GM12878 (cell line): ENCODE measurements at regions not wholly inside any gene's neighbourhood (a gene's known extent, or its start where the extent isn't known, plus 50 kb on each side); places are given as distances from the start of the nearest gene placed in this dataset.

Source experiments
- ATAC-seq: fragments of 200-7000 bp; cut with Tn5 transposase; 3 replicates; pipeline ENCODE4 v1.9.1; 2020; ENCODE audit warnings: mild to moderate bottlenecking, moderate library complexity
- BruUV-seq: library from RNA; stranded (reverse); fragments of 400-500 nt; replicated peaks from 2 replicates; lab custom pipeline; 2021; lab: Mats Ljungman, UMichigan
- CTCF ChIA-PET: fragments of 300-600 bp; sonication (Branson Sonifier 250); formaldehyde crosslinking; extraction: SDS; loops from one replicate; lab custom pipeline; 2021; ENCODE audit warnings: inconsistent platforms; lab: Yijun Ruan, JAX
- POLR2A ChIA-PET: fragments of 350-600 bp; formaldehyde crosslinking; extraction: SDS; loops from one replicate; lab custom pipeline; 2021; ENCODE audit warnings: inconsistent platforms; lab: Charles Lee
- RAD21 ChIA-PET: fragments of 300-600 bp; sonication (Branson Sonifier 250); formaldehyde crosslinking; loops from one replicate; lab custom pipeline; 2023; ENCODE audit warnings: antibody characterized with exemption; ENCODE audit not compliant: unreplicated experiment; lab: Charles Lee
- SMC1A ChIA-PET: fragments of 300-600 bp; sonication (Branson Sonifier 250); formaldehyde crosslinking; loops from one replicate; lab custom pipeline; 2023; ENCODE audit not compliant: unreplicated experiment, uncharacterized antibody; lab: Charles Lee
- DNase-seq: peaks from one replicate; pipeline ENCODE4 v3.0.0-alpha.2; 2011; ENCODE audit warnings: low read depth, low spot score
- FAIRE-seq: peaks from 3 replicates; lab custom pipeline; 2011; peaks lifted over from hg19 to GRCh38; lab: Jason Lieb, UNC
- H2AFZ ChIP-seq: 2 replicates; pipeline ENCODE4 v1.6.0; 2011; ENCODE audit warnings: low read depth, low read length, control low read depth; ENCODE audit not compliant: control insufficient read depth
- H3K27ac ChIP-seq: 2 replicates; pipeline ENCODE4 v1.5.1; 2011; ENCODE audit warnings: control low read depth; ENCODE audit not compliant: control insufficient read depth, insufficient read depth
- H3K27me3 ChIP-seq, 2 experiments: replicated peaks in 1 of 2; 2 replicates each; pipeline versions ENCODE4 v1.6.0 to v1.6.1; 2011; ENCODE audit warnings: low read length in 1 of 2; ENCODE audit not compliant: control insufficient read depth in 2 of 2, insufficient read depth in 2 of 2
- H3K36me3 ChIP-seq, 2 experiments: 2 replicates each; pipeline ENCODE4 v1.5.1; 2011; ENCODE audit warnings: low read length in 1 of 2; ENCODE audit not compliant: control insufficient read depth in 2 of 2, insufficient read depth in 2 of 2
- H3K4me1 ChIP-seq: 2 replicates; pipeline ENCODE4 v1.6.1; 2011; ENCODE audit warnings: mild to moderate bottlenecking, low read length, moderate library complexity, mixed read lengths; ENCODE audit not compliant: control insufficient read depth, insufficient read depth
- H3K4me2 ChIP-seq: 2 replicates; pipeline ENCODE4 v1.6.0; 2011; ENCODE audit warnings: control low read depth; ENCODE audit not compliant: control insufficient read depth, insufficient read depth
- H3K4me3 ChIP-seq: fragments of 200-600 bp; sonication (generic); 2 replicates; pipeline ENCODE4 v1.5.1; 2016
- H3K79me2 ChIP-seq: 2 replicates; pipeline ENCODE4 v1.6.0; 2011; ENCODE audit warnings: low read length; ENCODE audit not compliant: control insufficient read depth, insufficient read depth
- H3K9ac ChIP-seq: 2 replicates; pipeline ENCODE4 v1.8.0; 2011; ENCODE audit warnings: low read length, control low read depth, mixed read lengths; ENCODE audit not compliant: control insufficient read depth, insufficient read depth
- H3K9me3 ChIP-seq: replicated peaks from 3 replicates; pipeline ENCODE4 v1.5.1; 2011; ENCODE audit warnings: mild to moderate bottlenecking, low read length; ENCODE audit not compliant: control insufficient read depth, insufficient read depth
- H4K20me1 ChIP-seq: 2 replicates; pipeline ENCODE4 v1.6.0; 2011; ENCODE audit not compliant: control insufficient read depth, insufficient read depth
- CHD2 ChIP-seq: IDR thresholded peaks from 2 replicates; pipeline ENCODE4 v1.6.1; 2011; ENCODE audit warnings: low read depth, low read length, improper control_type of control experiment, borderline replicate concordance
- EED ChIP-seq: sonication (generic); IDR thresholded peaks from 2 replicates; pipeline ENCODE4 v1.6.1; 2016; ENCODE audit warnings: antibody characterized with exemption, low read depth
- HCFC1 ChIP-seq: fragments of 150-350 bp; IDR thresholded peaks from 2 replicates; pipeline ENCODE4 v1.6.1; 2014; ENCODE audit warnings: low read length
- MYC ChIP-seq: IDR thresholded peaks from 2 replicates; pipeline ENCODE4 v1.6.1; 2011; ENCODE audit warnings: mild to moderate bottlenecking, low read length, moderate library complexity, inconsistent platforms; ENCODE audit not compliant: insufficient read depth, insufficient replicate concordance, insufficient read length, severe bottlenecking
- POLR2AphosphoS2 ChIP-seq: IDR thresholded peaks from 2 replicates; pipeline ENCODE4 v1.6.1; 2011; ENCODE audit warnings: low read depth, mild to moderate bottlenecking, low read length, improper control_type of control experiment, moderate library complexity
- RAD21 ChIP-seq: IDR thresholded peaks from 2 replicates; pipeline ENCODE4 v1.6.1; 2011; ENCODE audit warnings: mild to moderate bottlenecking, low read depth, low read length, moderate library complexity; ENCODE audit not compliant: insufficient read depth
- RBBP5 ChIP-seq: fragments of 200-600 bp; sonication (generic); conservative IDR thresholded peaks from 2 replicates; pipeline ENCODE4 v1.6.1; 2016
- RUNX3 ChIP-seq: IDR thresholded peaks from 2 replicates; pipeline ENCODE4 v1.6.1; 2012; ENCODE audit warnings: low read length, inconsistent platforms
- SP1 ChIP-seq: IDR thresholded peaks from one replicate; pipeline ENCODE4 v1.6.1; 2011; ENCODE audit warnings: low read depth, low read length
- ZNF217 ChIP-seq: fragments of 450-650 bp; IDR thresholded peaks from 2 replicates; pipeline ENCODE4 v1.6.1; 2017; ENCODE audit warnings: antibody characterized with exemption, mild to moderate bottlenecking
- ZNF592 ChIP-seq: fragments of 450-650 bp; IDR thresholded peaks from 2 replicates; pipeline ENCODE4 v1.6.1; 2017; ENCODE audit warnings: mild to moderate bottlenecking, moderate library complexity
- WGBS: methylation state at CpG from one replicate; pipeline ENCODE4 v1.1.6; 2016; ENCODE audit warnings: low lambda C conversion rate; ENCODE audit not compliant: insufficient replicate concordance, insufficient coverage; ENCODE audit errors: missing lambda C conversion rate; 5-methylcytosine and 5-hydroxymethylcytosine counted together
- in situ Hi-C: fragments of 300-500 bp; cut with MboI; formaldehyde crosslinking; loops from 9 replicates; pipeline ENCODE4 v1.14.3; 2018; ENCODE audit warnings: mixed read lengths
- intact Hi-C: fragments of 100-400 bp; cut with micrococcal nuclease; formaldehyde crosslinking; loops from one replicate; pipeline ENCODE4 v1.14.2; 2022; ENCODE audit not compliant: unreplicated experiment
- TF ChIP-seq, protein P1 (sequence below): fragments of 150-350 bp; IDR thresholded peaks from 2 replicates; pipeline ENCODE4 v1.6.1; 2016; ENCODE audit warnings: low read depth, low read length
- TF ChIP-seq, protein P2 (sequence below): fragments of 450-650 bp; formaldehyde crosslinking; IDR thresholded peaks from 2 replicates; pipeline ENCODE4 v1.4.0; 2020; ENCODE audit warnings: mild to moderate bottlenecking, moderate library complexity
- TF ChIP-seq, protein P3 (sequence below): IDR thresholded peaks from 2 replicates; pipeline ENCODE4 v1.6.1; 2012; ENCODE audit warnings: low read depth, low read length, improper control_type of control experiment

DNA sequence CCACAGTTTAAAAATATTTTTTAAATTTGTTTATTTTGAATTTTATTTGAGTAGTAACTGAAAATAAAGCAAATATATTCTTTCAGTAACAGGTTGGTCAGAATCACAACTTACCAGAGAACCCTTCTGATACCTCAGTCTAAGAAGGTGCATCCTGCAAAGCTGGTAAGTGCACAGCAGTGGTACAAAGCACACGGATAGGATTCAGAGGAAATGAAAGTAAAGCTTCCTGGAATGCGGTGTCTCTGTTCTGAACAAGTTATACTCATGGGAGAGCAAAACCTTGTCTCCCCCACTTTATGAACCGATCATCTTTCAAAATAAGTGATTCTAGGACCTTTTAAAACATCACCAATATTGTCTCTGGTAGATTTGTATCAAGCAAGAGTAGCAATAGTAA lies 398.3 kb downstream of the TMX3 start:
- H4K20me1 ChIP-seq = no peaks in the 10 kb centered on the region
- no peaks in the 10 kb centered on the region for H3K79me2 ChIP-seq
- WGBS = 17% methylated on average over 3 of the region's 3 CpGs
- ChIA-PET SMC1A (no interaction called here), RAD21 (no interaction called here), CTCF (no interaction called here), POLR2A (no interaction called here)
- FAIRE-seq = no peak
- no peak for DNase-seq
- H3K4me3 ChIP-seq = no peak overlapping the region
- no peaks in the 10 kb centered on the region for H3K27me3 ChIP-seq
- TF ChIP-seq RBBP5 (no peak), MYC (no peak), SP1 (no peak), RUNX3 (no peak), ZNF592 (no peak), RAD21 (no peak), HCFC1 (no peak), EED (no peak), ZNF217 (no peak), POLR2AphosphoS2 (no peak), CHD2 (no peak)
- TF ChIP-seq, protein P1, sequence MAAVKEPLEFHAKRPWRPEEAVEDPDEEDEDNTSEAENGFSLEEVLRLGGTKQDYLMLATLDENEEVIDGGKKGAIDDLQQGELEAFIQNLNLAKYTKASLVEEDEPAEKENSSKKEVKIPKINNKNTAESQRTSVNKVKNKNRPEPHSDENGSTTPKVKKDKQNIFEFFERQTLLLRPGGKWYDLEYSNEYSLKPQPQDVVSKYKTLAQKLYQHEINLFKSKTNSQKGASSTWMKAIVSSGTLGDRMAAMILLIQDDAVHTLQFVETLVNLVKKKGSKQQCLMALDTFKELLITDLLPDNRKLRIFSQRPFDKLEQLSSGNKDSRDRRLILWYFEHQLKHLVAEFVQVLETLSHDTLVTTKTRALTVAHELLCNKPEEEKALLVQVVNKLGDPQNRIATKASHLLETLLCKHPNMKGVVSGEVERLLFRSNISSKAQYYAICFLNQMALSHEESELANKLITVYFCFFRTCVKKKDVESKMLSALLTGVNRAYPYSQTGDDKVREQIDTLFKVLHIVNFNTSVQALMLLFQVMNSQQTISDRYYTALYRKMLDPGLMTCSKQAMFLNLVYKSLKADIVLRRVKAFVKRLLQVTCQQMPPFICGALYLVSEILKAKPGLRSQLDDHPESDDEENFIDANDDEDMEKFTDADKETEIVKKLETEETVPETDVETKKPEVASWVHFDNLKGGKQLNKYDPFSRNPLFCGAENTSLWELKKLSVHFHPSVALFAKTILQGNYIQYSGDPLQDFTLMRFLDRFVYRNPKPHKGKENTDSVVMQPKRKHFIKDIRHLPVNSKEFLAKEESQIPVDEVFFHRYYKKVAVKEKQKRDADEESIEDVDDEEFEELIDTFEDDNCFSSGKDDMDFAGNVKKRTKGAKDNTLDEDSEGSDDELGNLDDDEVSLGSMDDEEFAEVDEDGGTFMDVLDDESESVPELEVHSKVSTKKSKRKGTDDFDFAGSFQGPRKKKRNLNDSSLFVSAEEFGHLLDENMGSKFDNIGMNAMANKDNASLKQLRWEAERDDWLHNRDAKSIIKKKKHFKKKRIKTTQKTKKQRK = no peak
- TF ChIP-seq, protein P2, sequence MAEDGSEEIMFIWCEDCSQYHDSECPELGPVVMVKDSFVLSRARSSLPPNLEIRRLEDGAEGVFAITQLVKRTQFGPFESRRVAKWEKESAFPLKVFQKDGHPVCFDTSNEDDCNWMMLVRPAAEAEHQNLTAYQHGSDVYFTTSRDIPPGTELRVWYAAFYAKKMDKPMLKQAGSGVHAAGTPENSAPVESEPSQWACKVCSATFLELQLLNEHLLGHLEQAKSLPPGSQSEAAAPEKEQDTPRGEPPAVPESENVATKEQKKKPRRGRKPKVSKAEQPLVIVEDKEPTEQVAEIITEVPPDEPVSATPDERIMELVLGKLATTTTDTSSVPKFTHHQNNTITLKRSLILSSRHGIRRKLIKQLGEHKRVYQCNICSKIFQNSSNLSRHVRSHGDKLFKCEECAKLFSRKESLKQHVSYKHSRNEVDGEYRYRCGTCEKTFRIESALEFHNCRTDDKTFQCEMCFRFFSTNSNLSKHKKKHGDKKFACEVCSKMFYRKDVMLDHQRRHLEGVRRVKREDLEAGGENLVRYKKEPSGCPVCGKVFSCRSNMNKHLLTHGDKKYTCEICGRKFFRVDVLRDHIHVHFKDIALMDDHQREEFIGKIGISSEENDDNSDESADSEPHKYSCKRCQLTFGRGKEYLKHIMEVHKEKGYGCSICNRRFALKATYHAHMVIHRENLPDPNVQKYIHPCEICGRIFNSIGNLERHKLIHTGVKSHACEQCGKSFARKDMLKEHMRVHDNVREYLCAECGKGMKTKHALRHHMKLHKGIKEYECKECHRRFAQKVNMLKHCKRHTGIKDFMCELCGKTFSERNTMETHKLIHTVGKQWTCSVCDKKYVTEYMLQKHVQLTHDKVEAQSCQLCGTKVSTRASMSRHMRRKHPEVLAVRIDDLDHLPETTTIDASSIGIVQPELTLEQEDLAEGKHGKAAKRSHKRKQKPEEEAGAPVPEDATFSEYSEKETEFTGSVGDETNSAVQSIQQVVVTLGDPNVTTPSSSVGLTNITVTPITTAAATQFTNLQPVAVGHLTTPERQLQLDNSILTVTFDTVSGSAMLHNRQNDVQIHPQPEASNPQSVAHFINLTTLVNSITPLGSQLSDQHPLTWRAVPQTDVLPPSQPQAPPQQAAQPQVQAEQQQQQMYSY (CRISPR knock-in tag) = no peak
- TF ChIP-seq, protein P3, sequence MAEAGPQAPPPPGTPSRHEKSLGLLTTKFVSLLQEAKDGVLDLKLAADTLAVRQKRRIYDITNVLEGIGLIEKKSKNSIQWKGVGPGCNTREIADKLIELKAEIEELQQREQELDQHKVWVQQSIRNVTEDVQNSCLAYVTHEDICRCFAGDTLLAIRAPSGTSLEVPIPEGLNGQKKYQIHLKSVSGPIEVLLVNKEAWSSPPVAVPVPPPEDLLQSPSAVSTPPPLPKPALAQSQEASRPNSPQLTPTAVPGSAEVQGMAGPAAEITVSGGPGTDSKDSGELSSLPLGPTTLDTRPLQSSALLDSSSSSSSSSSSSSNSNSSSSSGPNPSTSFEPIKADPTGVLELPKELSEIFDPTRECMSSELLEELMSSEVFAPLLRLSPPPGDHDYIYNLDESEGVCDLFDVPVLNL = no peak
- BruUV-seq = no TSS peak
- no peaks in the 10 kb centered on the region for H3K36me3 ChIP-seq
- H3K9me3 ChIP-seq = no peaks in the 10 kb centered on the region
- intact Hi-C loops = no loop called here
- no peak overlapping the region for H2AFZ ChIP-seq
- no peak overlapping the region for H3K4me2 ChIP-seq
- in situ Hi-C loops = no loop called here
- H3K27ac ChIP-seq = no peak overlapping the region
- H3K4me1 ChIP-seq = no peaks in the 10 kb centered on the region
- ATAC-seq = no peak
- no peak overlapping the region for H3K9ac ChIP-seq
